ENCODE measurements at regions not wholly inside any gene's neighbourhood (a gene's known extent, or its start where the extent isn't known, plus 50 kb on each side); places are given as distances from the start of the nearest gene placed in this dataset.

GRCh38 chr11:95293116-95293515 is 62.1 kb upstream of the SESN3 start:
- intact Hi-C loops (cut with DNase I; ENCODE audit: low total_unique reads) = no loop called here
- peaks cover 16 to 42% (median 25%) of the 10 kb centered on the region in 6 donors for H3K4me1 ChIP-seq
- no peak for DNase-seq
- H3K27me3 ChIP-seq (replicated peaks in 1 of 7) = no peaks in the 10 kb centered on the region
- H3K27ac ChIP-seq = no peak overlapping the region
- no peaks in the 10 kb centered on the region for H3K36me3 ChIP-seq
- H3K4me3 ChIP-seq = no peak overlapping the region
- H3K9me3 ChIP-seq = no peaks in the 10 kb centered on the region
- WGBS, 5 donors = 81 to 85% (median 83%) methylated on average over 3 of the region's 3 CpGs
- no peak for TF ChIP-seq CTCF (IDR thresholded peaks at IDR 0.05 in 8 of 11, conservative IDR thresholded peaks at IDR 0.05 in 3 of 11)
- TF ChIP-seq POLR2AphosphoS5 (IDR thresholded peaks at IDR 0.05) = no peak
- no peak for TF ChIP-seq POLR2A (IDR thresholded peaks at IDR 0.05)

- Histone ChIP-seq H3K4me1 (peaks cover 11 to 30% (median 20%) of the 10 kb centered on the region in 6 donors), H3K36me3 (no peaks in the 10 kb centered on the region), H3K9me3 (no peaks in the 10 kb centered on the region), H3K27me3 (replicated peaks in 1 of 7) (no peaks in the 10 kb centered on the region), H3K27ac (no peak overlapping the region), H3K4me3 (no peak overlapping the region)
- intact Hi-C loops (cut with DNase I; ENCODE audit: low total_unique reads) = no loop called here
- DNase-seq = no peak
- TF ChIP-seq CTCF (IDR thresholded peaks at IDR 0.05 in 8 of 11, conservative IDR thresholded peaks at IDR 0.05 in 3 of 11) = no peak
- no peak for TF ChIP-seq POLR2AphosphoS5 (IDR thresholded peaks at IDR 0.05)
- no peak for TF ChIP-seq POLR2A (IDR thresholded peaks at IDR 0.05)
- 70 to 88% (median 80%) methylated on average over 4 of the region's 4 CpGs for WGBS, 5 donors
Measured at GRCh38 chr11:95291946-95292345, 60.9 kb upstream of the SESN3 start.

GRCh38 chr11:95289378-95290101 is 58.5 kb upstream of the SESN3 start:
- H3K27me3 ChIP-seq (replicated peaks in 1 of 7) = no peaks in the 10 kb centered on the region
- no peaks in the 10 kb centered on the region for H3K9me3 ChIP-seq
- H3K4me1 ChIP-seq = peaks cover 0 to 6% (median 0%) of the 10 kb centered on the region in 6 donors
- no peaks in the 10 kb centered on the region for H3K36me3 ChIP-seq
- intact Hi-C loops (cut with DNase I; ENCODE audit: low total_unique reads) = no loop called here
- no peak overlapping the region for H3K4me3 ChIP-seq
- 86 to 97% (median 93%) methylated on average over 2 of the region's 2 CpGs for WGBS, 5 donors
- H3K27ac ChIP-seq = no peak overlapping the region
- no peak for DNase-seq
- no peak for TF ChIP-seq CTCF (IDR thresholded peaks at IDR 0.05 in 8 of 11, conservative IDR thresholded peaks at IDR 0.05 in 3 of 11)
- TF ChIP-seq POLR2AphosphoS5 (IDR thresholded peaks at IDR 0.05) = no peak
- TF ChIP-seq POLR2A (IDR thresholded peaks at IDR 0.05) = no peak

GRCh38 chr11:95284057-95285052 is 53.4 kb upstream of the SESN3 start:
- Histone ChIP-seq H3K4me3 (no peak overlapping the region), H3K27me3 (replicated peaks in 1 of 7) (no peaks in the 10 kb centered on the region), H3K36me3 (no peaks in the 10 kb centered on the region), H3K9me3 (no peaks in the 10 kb centered on the region), H3K4me1 (peaks cover 0 to 33% (median 14%) of the 10 kb centered on the region in 6 donors), H3K27ac (no peak overlapping the region)
- TF ChIP-seq POLR2AphosphoS5 (IDR thresholded peaks at IDR 0.05) (no peak), POLR2A (IDR thresholded peaks at IDR 0.05) (no peak), CTCF (IDR thresholded peaks at IDR 0.05 in 8 of 11, conservative IDR thresholded peaks at IDR 0.05 in 3 of 11) (no peak)
- no peak for DNase-seq
- 70 to 93% (median 75%) methylated on average over 4 of the region's 4 CpGs for WGBS, 5 donors
- intact Hi-C loops (cut with DNase I; ENCODE audit: low total_unique reads) = no loop called here

Measured in spleen (tissue), 11 donors.